ENCODE measurements at regions not wholly inside any gene's neighbourhood (a gene's known extent, or its start where the extent isn't known, plus 50 kb on each side); places are given as distances from the start of the nearest gene placed in this dataset.
A peak's percentile ranks its signal among the peaks of the same experiment; 100 is the strongest.

GRCh38 chr5:117160391-117160790 is 585.8 kb upstream of the SEMA6A start:
- no peak overlapping the region for H3K4me3 ChIP-seq
- H3K27me3 ChIP-seq, result no peaks in the 10 kb centered on the region
- WGBS, 2 donors (ENCODE audit: low coverage in 1 of 2), result 53 to 76% methylated on average over 2 of the region's 2 CpGs
- no peak for ATAC-seq
- H3K36me3 ChIP-seq, result no peaks in the 10 kb centered on the region
- no peak overlapping the region for H3K27ac ChIP-seq
- H3K9me3 ChIP-seq, result no peaks in the 10 kb centered on the region
- no peak for TF ChIP-seq POLR2AphosphoS5 (IDR thresholded peaks at IDR 0.05)
- TF ChIP-seq CTCF (IDR thresholded peaks at IDR 0.05), result no peak
- no peak for TF ChIP-seq POLR2A (IDR thresholded peaks at IDR 0.05)
- no peak for TF ChIP-seq EP300 (IDR thresholded peaks at IDR 0.05)
- no peaks in the 10 kb centered on the region for H3K4me1 ChIP-seq

GRCh38 chr5:117149312-117149711 is 574.7 kb upstream of the SEMA6A start:
- WGBS, 2 donors (ENCODE audit: low coverage in 1 of 2), result 84 to 94% methylated on average over 3 to 4 of the region's 4 CpGs
- no peak overlapping the region for H3K4me3 ChIP-seq
- no peak for ATAC-seq
- no peaks in the 10 kb centered on the region for H3K9me3 ChIP-seq
- no peaks in the 10 kb centered on the region for H3K4me1 ChIP-seq
- TF ChIP-seq POLR2A (IDR thresholded peaks at IDR 0.05) (no peak), POLR2AphosphoS5 (IDR thresholded peaks at IDR 0.05) (no peak), EP300 (IDR thresholded peaks at IDR 0.05) (no peak), CTCF (IDR thresholded peaks at IDR 0.05) (no peak)
- no peaks in the 10 kb centered on the region for H3K27me3 ChIP-seq
- no peak overlapping the region for H3K27ac ChIP-seq
- no peaks in the 10 kb centered on the region for H3K36me3 ChIP-seq

- Histone ChIP-seq H3K9me3 (no peaks in the 10 kb centered on the region), H3K27ac (no peak overlapping the region), H3K27me3 (no peaks in the 10 kb centered on the region), H3K4me3 (no peak overlapping the region), H3K36me3 (no peaks in the 10 kb centered on the region), H3K4me1 (no peaks in the 10 kb centered on the region)
- TF ChIP-seq POLR2A (IDR thresholded peaks at IDR 0.05) (no peak), EP300 (IDR thresholded peaks at IDR 0.05) (no peak), POLR2AphosphoS5 (IDR thresholded peaks at IDR 0.05) (no peak), CTCF (IDR thresholded peaks at IDR 0.05) (no peak)
- ATAC-seq, result no peak
These were observed 569.5 kb upstream of the SEMA6A start for GRCh38 chr5:117144086-117144485.

GRCh38 chr5:117143406-117143805 is 568.8 kb upstream of the SEMA6A start:
- TF ChIP-seq POLR2AphosphoS5 (IDR thresholded peaks at IDR 0.05) (peak; percentile 9), CTCF (IDR thresholded peaks at IDR 0.05) (no peak)
- H3K9me3 ChIP-seq, result no peaks in the 10 kb centered on the region

GRCh38 chr5:117138523-117138922 is 563.9 kb upstream of the SEMA6A start:
- Histone ChIP-seq H3K36me3 (no peaks in the 10 kb centered on the region), H3K27ac (no peak overlapping the region), H3K4me3 (no peak overlapping the region), H3K4me1 (no peaks in the 10 kb centered on the region), H3K27me3 (no peaks in the 10 kb centered on the region), H3K9me3 (no peaks in the 10 kb centered on the region)
- ATAC-seq, result no peak
- 87 to 91% methylated on average over 3 of the region's 3 CpGs for WGBS, 2 donors (ENCODE audit: low coverage in 1 of 2)
- no peak for TF ChIP-seq POLR2AphosphoS5 (IDR thresholded peaks at IDR 0.05)

More at GRCh38 chr5:117143406-117143805, 568.8 kb upstream of the SEMA6A start:
- no peaks in the 10 kb centered on the region for H3K27me3 ChIP-seq
- H3K27ac ChIP-seq, result peak overlapping the region in 1 of 4 donors; percentile 12
- no peaks in the 10 kb centered on the region for H3K4me1 ChIP-seq
- no peak overlapping the region for H3K4me3 ChIP-seq
- no peaks in the 10 kb centered on the region for H3K36me3 ChIP-seq
- peak; percentile 39 for ATAC-seq

GRCh38 chr5:117135851-117136250 is 561.2 kb upstream of the SEMA6A start:
- no peak for TF ChIP-seq POLR2AphosphoS5 (IDR thresholded peaks at IDR 0.05)
- no peak for TF ChIP-seq CTCF (IDR thresholded peaks at IDR 0.05)
- no peak for TF ChIP-seq EP300 (IDR thresholded peaks at IDR 0.05)
- TF ChIP-seq POLR2A (IDR thresholded peaks at IDR 0.05), result no peak
- Histone ChIP-seq H3K4me1 (no peaks in the 10 kb centered on the region), H3K27me3 (no peaks in the 10 kb centered on the region), H3K9me3 (no peaks in the 10 kb centered on the region), H3K27ac (no peak overlapping the region), H3K36me3 (no peaks in the 10 kb centered on the region), H3K4me3 (no peak overlapping the region)
- ATAC-seq, result no peak
- 86 to 95% methylated on average over 2 of the region's 2 CpGs for WGBS, 2 donors (ENCODE audit: low coverage in 1 of 2)
